ENCODE measurements at regions not wholly inside any gene's neighbourhood (a gene's known extent, or its start where the extent isn't known, plus 50 kb on each side); places are given as distances from the start of the nearest gene placed in this dataset.
"Not testable (repeated sequence)": the region's sequence is repeated elsewhere in the genome, so short reads cannot be mapped to it uniquely, and the experiment has no call there.

GRCh38 chr10:130660266-130660665 is 524.1 kb downstream of the GLRX3 start:
- no peak for DNase-seq (ENCODE audit: low read depth in 2 of 2)

GRCh38 chr10:130661419-130661818 is 525.2 kb downstream of the GLRX3 start:
- no peak for DNase-seq (ENCODE audit: low read depth in 2 of 2)

DNA sequence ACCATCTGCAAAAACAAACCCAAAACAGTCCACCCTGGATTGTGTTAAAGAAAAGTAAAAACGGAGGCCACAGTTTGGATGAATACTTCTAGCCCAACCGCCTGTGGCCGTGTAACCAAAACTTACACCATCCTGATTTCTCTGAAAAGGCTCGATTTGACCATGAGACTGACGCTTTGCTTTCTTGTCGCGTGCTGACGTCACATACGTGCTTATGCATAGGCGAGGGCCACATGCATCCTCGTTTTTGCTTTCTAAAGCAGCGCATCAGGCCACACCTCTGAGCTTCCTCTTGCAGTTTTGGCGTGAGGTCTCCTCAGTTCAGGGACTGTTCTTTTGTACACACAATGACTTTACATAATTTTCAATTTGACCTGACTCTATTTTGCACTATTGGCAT is 526.6 kb downstream of the GLRX3 start:
- DNase-seq (ENCODE audit: low read depth in 2 of 2): no peak

GRCh38 chr10:130664526-130664925 is 528.3 kb downstream of the GLRX3 start:
- no peak for DNase-seq (ENCODE audit: low read depth in 2 of 2)

DNA sequence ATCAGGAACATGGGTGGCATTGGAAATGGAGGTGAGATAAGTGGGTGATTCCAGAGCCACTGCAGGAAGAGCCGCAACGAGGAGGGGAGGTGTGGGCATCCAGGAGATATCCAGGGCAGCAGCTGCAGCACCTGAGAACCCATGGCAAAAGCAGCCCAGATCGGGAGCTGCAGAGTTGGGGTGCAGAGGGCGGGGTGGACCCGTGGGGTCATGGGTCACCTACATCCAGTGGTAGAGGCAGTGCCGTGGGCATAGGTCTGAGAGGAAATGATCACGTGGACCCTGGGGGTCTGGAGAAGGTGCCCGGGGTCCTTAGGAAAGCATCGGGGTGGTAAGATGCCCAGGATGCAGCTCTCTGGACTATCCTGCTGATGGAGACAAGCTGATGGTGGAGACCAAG is 530.0 kb downstream of the GLRX3 start:
- no peak for DNase-seq (ENCODE audit: low read depth in 2 of 2)

- no peak for DNase-seq (ENCODE audit: low read depth in 2 of 2)
These were observed 550.6 kb downstream of the GLRX3 start for GRCh38 chr10:130686689-130687300.

GRCh38 chr10:130687566-130687965 is 551.4 kb downstream of the GLRX3 start:
- DNase-seq (ENCODE audit: low read depth in 2 of 2): no peak

DNA sequence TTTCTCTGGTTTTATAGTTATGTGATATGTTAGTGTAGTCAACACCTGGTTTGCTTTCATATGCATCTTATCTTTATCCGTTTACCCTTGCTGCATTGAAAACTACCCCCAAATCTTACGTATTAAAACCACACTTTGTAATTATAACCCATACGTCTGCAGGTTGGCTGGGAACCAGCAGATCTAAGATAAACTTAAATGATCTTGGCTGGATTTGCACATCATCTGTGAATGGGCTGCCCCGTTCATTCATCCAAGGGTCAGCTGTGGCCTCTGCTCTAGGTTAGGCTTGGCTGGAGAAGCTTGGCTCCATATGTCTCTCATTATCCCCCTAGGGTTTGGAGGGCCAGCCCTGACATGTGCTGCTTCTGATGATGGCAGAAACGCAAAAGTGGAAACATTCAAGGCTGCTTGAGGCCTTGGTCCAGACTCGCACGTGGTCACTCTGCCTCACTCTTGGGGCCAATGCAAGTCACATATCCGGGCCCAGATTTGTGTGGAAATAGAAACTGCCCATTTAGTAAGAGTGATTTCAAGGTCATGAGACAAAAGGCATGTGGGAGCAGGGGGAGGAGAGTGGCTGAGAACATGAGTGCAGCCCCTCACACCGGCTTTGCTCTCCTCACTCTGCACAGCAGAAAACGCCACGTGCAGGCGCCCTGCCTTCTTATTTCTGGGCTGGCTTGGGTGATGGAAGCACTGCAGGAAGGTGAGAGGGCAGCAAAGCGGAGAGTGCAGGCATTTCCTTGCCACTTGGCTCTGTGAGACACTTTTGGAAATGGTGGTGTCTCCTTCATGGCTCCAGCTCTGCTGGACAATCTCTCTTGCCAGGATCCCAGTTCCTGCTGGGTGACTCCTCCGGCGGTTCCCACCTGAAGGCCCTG is 553.8 kb downstream of the GLRX3 start:
- no peak for DNase-seq (ENCODE audit: low read depth in 2 of 2)

DNA sequence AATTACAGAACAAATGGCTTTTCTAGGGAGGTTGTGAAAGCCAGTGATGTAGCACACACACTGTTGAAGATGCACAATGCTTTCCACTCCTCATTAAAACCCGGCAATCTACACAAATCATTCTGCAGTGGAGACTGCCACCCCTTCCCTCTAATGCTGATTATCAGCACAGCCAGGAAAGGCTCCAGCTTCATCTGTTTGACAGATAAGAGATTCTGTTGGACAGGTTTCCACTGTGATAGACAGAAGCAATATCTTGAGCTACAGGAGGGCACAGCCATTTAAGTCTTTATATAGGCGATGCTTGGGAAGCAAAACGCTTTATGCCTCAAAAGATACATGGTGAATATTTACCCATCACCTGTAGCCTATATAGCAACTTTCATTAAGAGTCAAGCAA is 555.6 kb downstream of the GLRX3 start:
- DNase-seq (ENCODE audit: low read depth in 2 of 2): no peak

DNA sequence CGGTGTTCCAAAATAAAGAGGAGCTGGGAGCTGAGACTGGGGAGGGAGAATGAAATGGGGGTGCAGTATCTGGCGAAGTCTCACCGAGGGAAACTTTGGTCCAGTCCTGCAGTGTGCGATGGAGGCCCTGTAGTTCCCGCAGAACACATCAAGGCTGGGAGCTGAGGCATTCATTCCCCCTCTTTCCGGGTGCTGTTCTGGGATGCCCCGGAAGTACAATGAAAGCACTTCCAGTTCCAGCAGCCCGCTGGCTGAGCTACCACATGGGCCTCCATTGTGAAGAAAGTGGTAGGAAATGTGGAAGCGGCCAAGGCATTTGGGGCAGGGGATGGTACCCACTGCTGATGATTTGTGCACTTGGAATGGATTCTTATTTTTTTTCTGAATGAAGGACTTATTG is 560.7 kb downstream of the GLRX3 start:
- no peak for DNase-seq (ENCODE audit: low read depth in 2 of 2)

DNA sequence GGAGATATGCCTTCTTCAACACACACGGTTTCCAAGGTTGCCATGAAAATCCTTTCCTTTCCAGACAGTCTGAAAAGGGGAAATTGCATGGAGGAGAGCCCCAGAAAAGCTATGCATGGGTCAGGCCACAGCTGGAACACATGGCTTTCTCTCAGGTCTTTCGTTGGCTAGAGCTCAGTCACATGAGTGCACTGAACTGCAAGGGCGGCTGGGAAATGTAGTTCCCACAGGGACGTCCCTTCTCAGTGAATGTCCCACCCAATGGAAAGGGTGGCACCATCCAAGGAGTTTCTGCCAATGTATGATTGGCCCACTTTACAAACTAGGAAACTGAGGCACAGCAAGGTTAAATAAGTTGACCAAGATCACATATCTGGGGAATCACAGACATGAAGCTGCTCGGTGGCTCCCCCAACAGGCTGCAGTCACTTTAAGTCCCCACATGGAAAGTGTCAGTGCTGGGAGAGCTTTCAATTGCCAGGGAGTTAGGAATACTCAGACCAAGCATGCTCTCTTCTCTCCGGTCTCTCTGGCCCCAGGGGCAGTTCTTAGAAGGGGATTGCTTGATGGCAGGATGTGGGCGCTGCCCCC is 571.3 kb downstream of the GLRX3 start:
- DNase-seq (ENCODE audit: low read depth in 2 of 2): no peak

- no peak for DNase-seq (ENCODE audit: low read depth in 2 of 2)
These were observed 572.4 kb downstream of the GLRX3 start for GRCh38 chr10:130708465-130709070.

- DNase-seq (ENCODE audit: low read depth in 2 of 2): no peak
These were observed 573.2 kb downstream of the GLRX3 start for GRCh38 chr10:130709415-130709814.

DNA sequence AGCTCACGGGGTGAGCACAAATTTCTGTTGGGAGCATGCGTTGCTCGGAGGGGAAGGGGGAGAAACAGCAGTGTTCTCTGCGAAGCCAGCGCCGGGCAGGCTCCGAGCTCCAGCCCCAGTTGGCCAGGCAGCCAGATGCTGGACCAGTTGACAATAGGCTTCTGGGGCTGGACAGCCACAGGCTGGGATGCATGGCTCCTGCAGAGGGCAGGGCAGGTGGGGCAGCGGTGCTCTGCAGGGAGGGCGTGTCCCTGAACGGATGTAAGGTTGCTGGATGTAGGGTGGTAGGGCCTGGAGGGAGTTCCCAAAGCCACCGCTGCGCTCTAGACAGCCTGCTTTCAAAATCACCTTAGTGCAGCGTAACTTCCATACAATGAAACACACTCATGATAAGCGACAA is 574.9 kb downstream of the GLRX3 start:
- no peak for DNase-seq (ENCODE audit: low read depth in 2 of 2)

- no peak for DNase-seq (ENCODE audit: low read depth in 2 of 2)
These were observed 576.9 kb downstream of the GLRX3 start for GRCh38 chr10:130713135-130713534.

DNA sequence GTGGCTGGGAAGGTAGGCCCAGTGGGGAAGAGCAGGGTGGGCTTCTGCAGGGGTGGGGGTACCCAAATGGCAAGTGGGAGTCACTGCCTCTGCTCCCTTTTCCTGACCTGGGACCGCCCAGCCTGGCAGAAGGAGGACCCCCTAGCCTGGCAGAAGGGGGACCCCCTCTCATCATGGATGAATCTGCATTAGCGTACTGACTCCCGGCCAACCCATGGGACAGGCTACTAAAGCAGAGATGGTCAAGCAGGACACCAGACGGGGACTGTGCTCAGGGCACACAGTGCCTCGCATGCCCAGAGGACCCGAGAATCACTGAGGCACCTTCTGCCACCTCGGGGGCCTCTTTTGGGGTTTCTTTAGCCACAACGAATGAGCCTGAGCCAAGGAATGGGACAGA is 577.5 kb downstream of the GLRX3 start:
- no peak for DNase-seq (ENCODE audit: low read depth in 2 of 2)

DNA sequence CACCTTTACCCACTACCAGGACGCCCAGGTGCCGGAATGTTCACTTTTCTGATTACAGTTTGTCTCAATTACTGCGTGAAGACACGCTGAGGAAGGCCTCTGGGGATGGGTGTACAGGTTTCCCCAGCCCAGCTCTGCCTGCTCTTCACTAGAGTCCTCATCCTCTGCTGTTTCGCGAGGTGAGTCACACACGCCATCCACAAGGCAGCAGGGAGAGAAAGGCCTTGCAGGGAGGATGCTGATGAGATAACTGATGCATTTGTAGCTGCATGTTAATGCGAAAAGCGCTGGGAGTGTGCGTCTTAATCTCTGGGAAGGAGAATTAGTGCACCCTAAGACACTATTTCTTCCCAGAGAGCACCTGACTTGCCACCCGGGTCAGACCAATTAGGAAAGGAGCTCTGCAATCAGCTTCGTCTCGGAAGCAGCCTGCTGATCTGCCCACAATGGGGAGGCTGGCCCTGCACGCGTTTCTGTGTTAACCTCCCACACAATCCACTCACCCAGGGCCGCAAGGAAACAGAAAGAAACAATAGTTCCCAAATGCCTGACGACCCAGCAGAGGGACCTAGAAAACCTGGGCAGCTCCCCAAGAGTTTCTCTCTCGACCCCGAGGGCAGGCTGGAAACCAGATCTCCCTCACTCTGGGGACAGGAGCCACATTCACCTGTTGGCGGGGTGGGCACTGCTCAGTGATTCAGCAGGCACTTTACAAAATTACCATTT is 578.7 kb downstream of the GLRX3 start:
- no peak for DNase-seq (ENCODE audit: low read depth in 2 of 2)

DNA sequence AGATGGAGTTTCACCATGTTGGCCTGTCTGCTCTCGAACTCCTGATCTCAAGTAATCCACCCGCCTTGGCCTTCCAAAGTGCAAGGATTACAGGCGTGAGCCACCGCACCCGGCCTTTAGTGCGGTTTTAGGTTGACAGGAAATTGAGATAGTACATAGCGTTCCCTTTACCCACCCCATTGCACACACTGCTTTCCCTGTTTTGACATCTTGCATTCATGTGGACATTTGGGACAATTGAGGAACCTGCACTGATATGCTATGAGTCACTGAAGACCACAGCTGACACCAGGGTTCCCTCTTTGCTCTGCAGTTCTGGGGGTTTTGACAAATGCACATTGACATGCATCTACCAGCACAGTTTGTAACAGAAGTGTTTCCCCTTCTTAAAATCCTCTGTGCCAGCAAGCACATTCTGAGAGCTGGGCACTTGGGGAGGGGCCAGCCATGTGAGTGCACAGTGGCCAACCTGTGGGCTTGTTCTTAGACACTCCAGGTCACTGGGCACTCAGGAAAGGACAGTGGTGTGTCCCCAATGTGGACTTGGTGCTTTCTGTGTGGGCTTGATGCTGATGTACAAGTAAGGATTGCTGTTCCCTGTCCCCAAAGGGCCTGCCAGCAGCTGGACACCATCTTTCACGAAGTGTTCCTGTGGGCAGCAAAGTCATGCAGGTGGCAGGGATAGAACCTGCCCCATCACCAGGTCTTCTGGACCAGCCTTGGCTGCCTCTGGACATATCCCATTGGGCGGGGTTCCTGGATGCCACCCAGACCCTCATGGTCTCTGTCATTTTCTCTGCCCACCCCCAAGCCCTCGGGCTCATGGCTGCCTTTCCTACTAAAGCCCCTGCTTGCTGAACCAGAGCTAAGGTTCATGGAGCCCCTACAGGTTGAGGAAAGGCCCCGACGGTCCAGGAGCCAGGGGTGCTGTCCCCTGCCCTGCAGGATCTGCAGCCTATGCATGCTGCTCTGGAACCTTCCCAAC is 579.8 kb downstream of the GLRX3 start:
- DNase-seq (ENCODE audit: low read depth in 2 of 2): no peak

DNA sequence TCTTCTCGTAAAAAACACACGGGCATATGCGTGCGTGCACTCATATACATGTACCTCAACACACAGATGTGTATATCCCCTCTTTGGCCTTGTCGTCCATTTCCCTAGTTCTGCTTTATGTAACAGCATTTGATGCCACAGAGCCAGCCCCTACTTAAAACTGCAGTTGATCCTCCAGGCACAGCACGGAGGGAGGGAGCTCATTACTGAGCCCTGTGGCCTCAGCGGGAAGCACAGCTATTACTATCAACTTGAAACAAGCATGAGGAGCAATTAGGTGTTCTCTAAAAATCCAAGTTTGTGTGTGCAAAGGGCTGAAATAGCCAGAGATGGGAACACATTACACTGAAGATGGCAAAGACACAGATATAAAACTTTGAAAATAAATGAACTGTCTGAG is 580.9 kb downstream of the GLRX3 start:
- DNase-seq (ENCODE audit: low read depth in 2 of 2): no peak

DNA sequence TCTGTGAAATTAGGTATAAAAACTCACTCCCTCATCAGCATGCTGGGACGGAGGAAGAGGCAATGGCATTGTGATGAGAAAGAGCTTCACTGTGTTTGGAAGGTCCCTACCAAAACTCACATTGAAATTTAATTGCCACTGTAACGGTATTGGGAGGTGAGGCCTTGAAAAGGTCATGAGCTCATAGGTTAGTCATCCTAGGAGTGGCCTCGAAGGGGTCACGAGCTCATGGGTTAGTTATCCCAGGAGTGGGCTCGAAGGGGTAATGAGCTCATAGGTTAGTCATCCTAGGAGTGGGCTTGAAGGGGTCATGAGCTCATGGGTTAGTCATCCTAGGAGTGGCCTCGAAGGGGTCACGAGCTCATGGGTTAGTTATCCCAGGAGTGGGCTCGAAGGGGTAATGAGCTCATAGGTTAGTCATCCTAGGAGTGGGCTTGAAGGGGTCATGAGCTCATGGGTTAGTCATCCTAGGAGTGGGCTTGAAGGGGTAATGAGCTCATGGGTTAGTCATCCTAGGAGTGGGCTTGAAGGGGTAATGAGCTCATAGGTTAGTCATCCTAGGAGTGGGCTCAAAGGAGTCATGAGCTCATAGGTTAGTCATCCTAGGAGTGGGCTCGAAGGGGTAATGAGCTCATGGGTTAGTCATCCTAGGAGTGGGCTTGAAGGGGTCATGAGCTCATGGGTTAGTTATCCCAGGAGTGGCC is 582.7 kb downstream of the GLRX3 start:
- not testable (repeated sequence) for DNase-seq (ENCODE audit: low read depth in 2 of 2)

Measured in activated CD8-positive, alpha-beta memory T cell treated with anti-CD3 and anti-CD28 coated beads for 4 hours (primary cell).